ENCODE measurements at regions not wholly inside any gene's neighbourhood (a gene's known extent, or its start where the extent isn't known, plus 50 kb on each side); places are given as distances from the start of the nearest gene placed in this dataset.

DNA sequence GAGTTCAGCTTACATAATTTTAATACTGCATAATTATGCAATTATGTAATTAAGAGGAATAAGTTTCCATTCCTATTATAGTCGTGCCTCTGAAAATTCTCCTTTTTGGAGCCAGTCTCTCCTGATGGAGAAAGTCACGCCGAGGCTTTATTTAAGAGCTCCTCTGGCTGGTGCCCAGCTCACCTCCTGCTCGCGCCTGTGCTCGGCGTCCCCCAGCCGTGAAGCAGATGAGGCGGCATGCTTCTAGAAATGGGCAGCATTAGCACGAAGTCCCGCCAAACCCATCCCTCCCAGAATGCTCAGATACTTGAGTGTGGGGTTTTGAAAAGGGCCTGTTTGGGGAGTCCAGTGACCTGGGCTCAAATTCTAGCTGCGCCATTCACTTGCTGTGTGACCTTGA lies 153.0 kb downstream of the PHETA1 start:
- Mint-ChIP-seq H3K4me1 (peaks cover 10% of the 10 kb centered on the region), H3K9me3 (no peaks in the 10 kb centered on the region), H3K27me3 (ENCODE audit: low read depth) (peaks cover 44% of the 10 kb centered on the region), H3K4me3 (no peak overlapping the region), H3K27ac (no peak overlapping the region), H3K36me3 (ENCODE audit: low read depth) (no peaks in the 10 kb centered on the region)
- TF ChIP-seq, protein P1, sequence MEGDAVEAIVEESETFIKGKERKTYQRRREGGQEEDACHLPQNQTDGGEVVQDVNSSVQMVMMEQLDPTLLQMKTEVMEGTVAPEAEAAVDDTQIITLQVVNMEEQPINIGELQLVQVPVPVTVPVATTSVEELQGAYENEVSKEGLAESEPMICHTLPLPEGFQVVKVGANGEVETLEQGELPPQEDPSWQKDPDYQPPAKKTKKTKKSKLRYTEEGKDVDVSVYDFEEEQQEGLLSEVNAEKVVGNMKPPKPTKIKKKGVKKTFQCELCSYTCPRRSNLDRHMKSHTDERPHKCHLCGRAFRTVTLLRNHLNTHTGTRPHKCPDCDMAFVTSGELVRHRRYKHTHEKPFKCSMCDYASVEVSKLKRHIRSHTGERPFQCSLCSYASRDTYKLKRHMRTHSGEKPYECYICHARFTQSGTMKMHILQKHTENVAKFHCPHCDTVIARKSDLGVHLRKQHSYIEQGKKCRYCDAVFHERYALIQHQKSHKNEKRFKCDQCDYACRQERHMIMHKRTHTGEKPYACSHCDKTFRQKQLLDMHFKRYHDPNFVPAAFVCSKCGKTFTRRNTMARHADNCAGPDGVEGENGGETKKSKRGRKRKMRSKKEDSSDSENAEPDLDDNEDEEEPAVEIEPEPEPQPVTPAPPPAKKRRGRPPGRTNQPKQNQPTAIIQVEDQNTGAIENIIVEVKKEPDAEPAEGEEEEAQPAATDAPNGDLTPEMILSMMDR (IDR thresholded peaks at IDR 0.05; ENCODE audit: unreplicated experiment in 3 of 3): no peak

DNA sequence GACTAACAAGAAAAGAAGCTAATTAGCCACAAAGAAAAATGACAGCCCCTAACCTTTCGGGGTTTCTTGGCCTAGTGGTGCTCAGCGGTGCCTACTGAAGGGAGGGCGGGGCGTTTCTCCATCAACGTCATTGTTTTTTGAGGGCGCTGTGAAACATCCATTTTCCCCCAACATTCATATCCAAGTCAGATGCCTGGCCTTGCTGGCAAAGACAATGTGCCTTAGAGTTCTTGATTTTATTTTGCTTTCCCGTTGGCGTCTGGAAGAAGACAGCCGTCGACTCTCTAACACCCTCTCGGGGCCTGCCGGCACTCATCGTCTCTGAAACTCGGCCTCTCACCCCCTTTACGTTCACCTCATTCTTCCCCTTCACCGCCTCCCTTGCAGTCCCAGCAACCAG lies 154.5 kb downstream of the PHETA1 start:
- TF ChIP-seq, protein P1 (IDR thresholded peaks at IDR 0.05; ENCODE audit: unreplicated experiment in 3 of 3): no peak
- Mint-ChIP-seq H3K4me3 (no peak overlapping the region), H3K36me3 (ENCODE audit: low read depth) (no peaks in the 10 kb centered on the region), H3K9me3 (no peaks in the 10 kb centered on the region), H3K4me1 (peaks cover 15% of the 10 kb centered on the region), H3K27me3 (ENCODE audit: low read depth) (peaks cover 53% of the 10 kb centered on the region), H3K27ac (no peak overlapping the region)

DNA sequence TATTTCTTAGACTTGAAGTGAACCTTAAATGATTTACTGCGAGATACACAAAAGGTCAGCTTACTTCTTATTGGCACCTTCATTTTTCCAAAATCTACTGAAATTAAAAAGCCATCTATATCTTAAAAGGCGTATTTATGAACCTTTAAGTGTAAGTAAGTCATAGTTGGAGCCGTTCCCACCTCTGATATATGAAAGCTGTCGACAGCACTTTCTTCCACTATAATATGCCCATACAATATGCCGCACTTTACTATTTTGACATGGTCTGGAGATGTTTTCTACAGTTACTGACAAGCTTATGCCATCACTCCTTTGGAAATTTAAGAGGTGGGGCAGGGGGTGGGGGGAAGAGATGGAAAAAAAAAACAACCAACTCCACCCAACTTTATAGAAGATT lies 155.3 kb downstream of the PHETA1 start:
- Mint-ChIP-seq H3K36me3 (ENCODE audit: low read depth) (no peaks in the 10 kb centered on the region), H3K27ac (no peak overlapping the region), H3K27me3 (ENCODE audit: low read depth) (peaks cover 54% of the 10 kb centered on the region), H3K4me1 (peaks cover 15% of the 10 kb centered on the region), H3K4me3 (no peak overlapping the region), H3K9me3 (no peaks in the 10 kb centered on the region)
- TF ChIP-seq, protein P1 (IDR thresholded peaks at IDR 0.05; ENCODE audit: unreplicated experiment in 3 of 3): no peak

DNA sequence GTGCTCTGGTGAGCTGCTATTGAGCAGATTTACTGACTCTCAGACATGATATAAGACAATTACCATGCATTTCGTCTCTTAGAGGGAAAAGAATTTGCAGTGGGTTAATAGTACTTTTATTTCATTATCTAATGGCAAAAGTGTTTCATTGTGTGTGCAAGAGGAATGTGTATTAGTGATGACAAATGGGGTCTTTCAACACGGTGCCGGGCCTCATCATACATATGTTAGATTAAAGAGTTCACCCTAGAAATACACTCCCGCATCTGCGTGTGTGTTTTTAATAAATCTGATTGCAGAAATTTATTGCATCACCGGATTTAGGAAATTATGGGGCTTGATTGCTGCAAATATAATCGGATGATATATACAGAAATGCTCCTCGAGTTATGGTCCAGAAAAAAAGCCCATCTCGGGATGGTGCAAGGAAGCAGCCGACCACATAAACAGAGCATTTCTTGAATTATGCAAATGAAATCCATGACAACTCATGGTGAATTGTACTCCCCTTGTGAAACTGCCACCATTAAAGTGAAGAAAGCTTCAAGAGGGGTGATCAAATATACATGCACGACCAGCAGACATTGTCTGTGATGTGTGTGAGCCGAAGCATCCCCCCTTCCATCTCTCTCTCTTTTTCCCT lies 156.0 kb downstream of the PHETA1 start:
- Mint-ChIP-seq H3K4me3 (no peak overlapping the region), H3K36me3 (ENCODE audit: low read depth) (no peaks in the 10 kb centered on the region), H3K27ac (no peak overlapping the region), H3K27me3 (ENCODE audit: low read depth) (peaks cover 54% of the 10 kb centered on the region), H3K9me3 (no peaks in the 10 kb centered on the region), H3K4me1 (peaks cover 15% of the 10 kb centered on the region)
- TF ChIP-seq, protein P1 (IDR thresholded peaks at IDR 0.05; ENCODE audit: unreplicated experiment in 3 of 3): no peak

DNA sequence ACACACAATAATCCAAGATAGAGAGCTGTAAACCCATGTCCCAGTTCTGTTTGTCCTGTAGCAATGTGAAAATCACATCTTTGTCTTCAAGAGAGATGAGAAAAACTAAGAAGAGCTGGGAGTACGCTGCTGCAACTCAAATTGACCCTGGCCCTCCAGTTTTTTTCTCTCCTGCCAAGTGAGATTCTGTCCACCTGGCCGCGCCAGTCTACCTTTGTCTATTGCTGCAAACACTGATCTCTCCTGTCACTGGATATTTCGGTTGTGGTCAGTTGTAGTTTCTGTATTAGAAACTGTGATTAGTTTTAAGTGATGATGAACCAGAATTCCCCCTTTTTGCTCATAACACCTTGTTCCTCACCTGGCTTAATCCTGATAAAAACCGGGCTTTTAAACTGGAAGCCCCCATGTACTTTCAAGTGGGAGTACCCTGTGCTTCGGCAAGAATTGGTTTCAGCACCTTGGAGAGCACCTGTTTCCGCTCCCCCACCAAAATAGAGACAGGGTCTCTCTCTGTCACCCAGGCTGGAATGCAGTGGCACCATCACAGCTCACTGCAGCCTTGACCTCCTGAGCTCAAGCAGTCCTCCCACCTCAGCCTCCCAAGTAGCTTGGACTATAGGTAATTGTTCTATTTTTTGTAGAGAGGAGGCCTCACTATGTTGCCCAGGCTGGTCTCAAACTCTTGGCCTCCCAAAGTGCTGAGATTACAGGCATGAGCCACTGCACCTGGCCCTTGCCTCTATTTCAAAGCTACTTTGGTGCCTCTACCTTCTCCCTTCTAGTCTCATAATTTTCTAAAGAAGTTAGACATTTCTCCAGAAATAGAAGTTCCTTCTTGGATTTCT lies 156.8 kb downstream of the PHETA1 start:
- Mint-ChIP-seq H3K36me3 (ENCODE audit: low read depth) (no peaks in the 10 kb centered on the region), H3K27me3 (ENCODE audit: low read depth) (peaks cover 49% of the 10 kb centered on the region), H3K9me3 (no peaks in the 10 kb centered on the region)

More for the DNA sequence above, 156.8 kb downstream of the PHETA1 start:
- Mint-ChIP-seq H3K27ac (no peak overlapping the region), H3K4me3 (no peak overlapping the region), H3K4me1 (peaks cover 15% of the 10 kb centered on the region)
- TF ChIP-seq, protein P1 (IDR thresholded peaks at IDR 0.05; ENCODE audit: unreplicated experiment in 3 of 3): no peak

Data from nephron (organoid).